ENCODE measurements at regions not wholly inside any gene's neighbourhood (a gene's known extent, or its start where the extent isn't known, plus 50 kb on each side); places are given as distances from the start of the nearest gene placed in this dataset.
A peak's percentile ranks its signal among the peaks of the same experiment; 100 is the strongest.
"Not testable (repeated sequence)": the region's sequence is repeated elsewhere in the genome, so short reads cannot be mapped to it uniquely, and the experiment has no call there.

- H3K36me3 ChIP-seq (replicated peaks in 1 of 2; ENCODE audit: control insufficient read depth in 2 of 2, insufficient read depth in 2 of 2, low read length in 2 of 2), result no peaks in the 10 kb centered on the region
- H2AFZ ChIP-seq (ENCODE audit: low read length), result no peak overlapping the region
- no peak overlapping the region for H3K4ac ChIP-seq (ENCODE audit: low read length)
- no peak overlapping the region for H3K9ac ChIP-seq (ENCODE audit: low read depth, low read length, poor library complexity)
- no peak overlapping the region for H4K91ac ChIP-seq (ENCODE audit: low read depth, low read length, poor library complexity)
- DNase-seq (ENCODE audit: low spot score), result no peak
- no CpG with 5 or more reads among the region's 3 CpGs for WGBS, 2 donors (ENCODE audit: extremely low coverage in 2 of 2, insufficient read length in 2 of 2, insufficient replicate concordance in 1 of 2)
- H3K4me3 ChIP-seq (ENCODE audit: low read length in 2 of 2), result no peak overlapping the region
- no peak overlapping the region for H3K14ac ChIP-seq (ENCODE audit: low read length)
- H3K27me3 ChIP-seq (ENCODE audit: control insufficient read depth in 3 of 3, insufficient read depth in 3 of 3, low read depth in 1 of 3, low read length in 3 of 3), result no peaks in the 10 kb centered on the region
- H3K4me1 ChIP-seq (ENCODE audit: control insufficient read depth in 2 of 2, insufficient read depth in 1 of 2, low read depth in 1 of 2, low read length in 2 of 2), result no peaks in the 10 kb centered on the region
- H2BK120ac ChIP-seq (ENCODE audit: low read depth, low read length), result no peak overlapping the region
- no peak overlapping the region for H2BK12ac ChIP-seq (ENCODE audit: low read length)
- no peaks in the 10 kb centered on the region for H3K79me1 ChIP-seq (ENCODE audit: low read depth, low read length)
- H2AK5ac ChIP-seq (ENCODE audit: low read depth, low read length), result no peak overlapping the region
- no peaks in the 10 kb centered on the region for H3K9me3 ChIP-seq (replicated peaks in 1 of 2; ENCODE audit: control insufficient read depth in 2 of 2, insufficient read depth in 1 of 2, low read depth in 1 of 2, low read length in 2 of 2)
- H2BK15ac ChIP-seq (ENCODE audit: low read length), result no peak overlapping the region
- H3K27ac ChIP-seq (replicated peaks; ENCODE audit: low read length), result no peak overlapping the region
- no peak overlapping the region for H3K4me2 ChIP-seq (ENCODE audit: insufficient read depth, low read length, poor library complexity, severe bottlenecking)
- no peak overlapping the region for H3K23ac ChIP-seq (ENCODE audit: low read depth, low read length, poor library complexity)
- H4K8ac ChIP-seq (ENCODE audit: low read depth, low read length), result no peak overlapping the region
- H3K18ac ChIP-seq (ENCODE audit: low read length), result no peak overlapping the region
- no peak overlapping the region for H2BK5ac ChIP-seq (ENCODE audit: low read length)
These were observed 76.6 kb upstream of the ZNF644 start for GRCh38 chr1:91098299-91098906.

DNA sequence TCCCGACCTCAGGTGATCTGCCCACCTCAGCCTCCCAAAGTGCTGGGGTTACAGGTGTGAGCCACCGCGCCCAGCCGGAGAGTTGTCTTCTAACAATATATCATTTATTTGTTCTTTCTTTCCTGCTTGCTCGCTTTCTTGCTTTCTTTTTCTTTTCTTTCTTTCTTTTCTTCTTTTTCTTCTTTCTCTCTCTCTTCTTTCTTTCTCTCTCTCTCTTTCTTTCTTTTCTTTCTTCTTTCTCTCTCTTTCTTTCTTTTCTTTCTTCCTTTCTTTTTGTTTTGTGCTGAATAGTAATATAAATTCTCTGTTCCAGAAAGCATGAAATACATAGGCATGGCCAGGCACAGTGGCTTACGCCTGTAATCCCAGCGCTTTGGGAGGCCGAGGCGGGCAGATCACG lies 73.5 kb upstream of the ZNF644 start:
- H3K9ac ChIP-seq (ENCODE audit: low read depth, low read length, poor library complexity); H3K14ac ChIP-seq (ENCODE audit: low read length); H2AK5ac ChIP-seq (ENCODE audit: low read depth, low read length); H3K4me2 ChIP-seq (ENCODE audit: insufficient read depth, low read length, poor library complexity, severe bottlenecking); H3K27ac ChIP-seq (replicated peaks; ENCODE audit: low read length); H3K4me3 ChIP-seq (ENCODE audit: low read length in 2 of 2); H2BK12ac ChIP-seq (ENCODE audit: low read length); H2BK15ac ChIP-seq (ENCODE audit: low read length); H3K36me3 ChIP-seq (replicated peaks in 1 of 2; ENCODE audit: control insufficient read depth in 2 of 2, insufficient read depth in 2 of 2, low read length in 2 of 2); H3K18ac ChIP-seq (ENCODE audit: low read length); H3K23ac ChIP-seq (ENCODE audit: low read depth, low read length, poor library complexity); H3K4ac ChIP-seq (ENCODE audit: low read length); H2AFZ ChIP-seq (ENCODE audit: low read length); H4K91ac ChIP-seq (ENCODE audit: low read depth, low read length, poor library complexity); H3K79me1 ChIP-seq (ENCODE audit: low read depth, low read length); H2BK5ac ChIP-seq (ENCODE audit: low read length); H3K27me3 ChIP-seq (ENCODE audit: control insufficient read depth in 3 of 3, insufficient read depth in 3 of 3, low read depth in 1 of 3, low read length in 3 of 3); H4K8ac ChIP-seq (ENCODE audit: low read depth, low read length); DNase-seq (ENCODE audit: low spot score); H3K9me3 ChIP-seq (replicated peaks in 1 of 2; ENCODE audit: control insufficient read depth in 2 of 2, insufficient read depth in 1 of 2, low read depth in 1 of 2, low read length in 2 of 2); H2BK120ac ChIP-seq (ENCODE audit: low read depth, low read length): not testable (repeated sequence)
- H3K4me1 ChIP-seq (ENCODE audit: control insufficient read depth in 2 of 2, insufficient read depth in 1 of 2, low read depth in 1 of 2, low read length in 2 of 2), result peaks cover 0 to 11% of the 10 kb centered on the region in 2 donors
- WGBS, 2 donors (ENCODE audit: extremely low coverage in 2 of 2, insufficient read length in 2 of 2, insufficient replicate concordance in 1 of 2), result no CpG with 5 or more reads among the region's 10 CpGs

- Histone ChIP-seq H2BK5ac (ENCODE audit: low read length) (no peak overlapping the region), H3K36me3 (replicated peaks in 1 of 2; ENCODE audit: control insufficient read depth in 2 of 2, insufficient read depth in 2 of 2, low read length in 2 of 2) (no peaks in the 10 kb centered on the region), H3K27ac (replicated peaks; ENCODE audit: low read length) (peak overlapping the region; percentile 66), H2AFZ (ENCODE audit: low read length) (no peak overlapping the region), H2BK120ac (ENCODE audit: low read depth, low read length) (no peak overlapping the region), H2AK5ac (ENCODE audit: low read depth, low read length) (no peak overlapping the region), H3K4ac (ENCODE audit: low read length) (no peak overlapping the region), H3K23ac (ENCODE audit: low read depth, low read length, poor library complexity) (no peak overlapping the region), H4K91ac (ENCODE audit: low read depth, low read length, poor library complexity) (no peak overlapping the region), H3K18ac (ENCODE audit: low read length) (no peak overlapping the region), H3K14ac (ENCODE audit: low read length) (no peak overlapping the region), H3K4me2 (ENCODE audit: insufficient read depth, low read length, poor library complexity, severe bottlenecking) (peak overlapping the region; percentile 19), H3K79me1 (ENCODE audit: low read depth, low read length) (no peaks in the 10 kb centered on the region), H3K4me1 (ENCODE audit: control insufficient read depth in 2 of 2, insufficient read depth in 1 of 2, low read depth in 1 of 2, low read length in 2 of 2) (peaks cover 0 to 11% of the 10 kb centered on the region in 2 donors), H3K9ac (ENCODE audit: low read depth, low read length, poor library complexity) (no peak overlapping the region), H2BK15ac (ENCODE audit: low read length) (no peak overlapping the region), H3K4me3 (ENCODE audit: low read length in 2 of 2) (no peak overlapping the region), H3K27me3 (ENCODE audit: control insufficient read depth in 3 of 3, insufficient read depth in 3 of 3, low read depth in 1 of 3, low read length in 3 of 3) (no peaks in the 10 kb centered on the region), H3K9me3 (replicated peaks in 1 of 2; ENCODE audit: control insufficient read depth in 2 of 2, insufficient read depth in 1 of 2, low read depth in 1 of 2, low read length in 2 of 2) (peaks cover 0 to 2% of the 10 kb centered on the region in 2 donors), H4K8ac (ENCODE audit: low read depth, low read length) (no peak overlapping the region), H2BK12ac (ENCODE audit: low read length) (no peak overlapping the region)
- no CpG with 5 or more reads among the region's 4 CpGs for WGBS, 2 donors (ENCODE audit: extremely low coverage in 2 of 2, insufficient read length in 2 of 2, insufficient replicate concordance in 1 of 2)
- peak; percentile 48 for DNase-seq (ENCODE audit: low spot score)
These were observed 70.7 kb upstream of the ZNF644 start for GRCh38 chr1:91092503-91092902.

DNA sequence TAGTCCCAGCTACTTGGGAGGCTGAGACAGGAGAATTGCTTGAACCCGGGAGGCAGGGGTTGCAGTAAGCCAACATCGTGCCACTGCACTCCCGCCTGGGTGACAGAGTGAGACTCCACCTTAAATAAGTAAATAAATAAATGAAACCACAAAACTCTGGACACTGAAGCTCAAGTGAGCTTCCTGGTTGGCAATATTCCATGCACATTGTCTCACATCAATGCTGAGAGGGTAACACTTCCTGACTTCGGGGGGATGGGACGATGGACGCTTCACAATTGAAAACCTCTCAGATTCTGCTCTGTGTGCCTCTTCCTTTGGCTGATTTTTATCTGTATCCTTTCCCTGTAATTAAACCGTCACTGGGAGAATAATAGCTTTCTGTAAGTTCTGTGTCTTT lies 70.0 kb upstream of the ZNF644 start:
- H2BK12ac ChIP-seq (ENCODE audit: low read length), result no peak overlapping the region
- H3K18ac ChIP-seq (ENCODE audit: low read length), result peak overlapping the region; percentile 24
- H3K27ac ChIP-seq (replicated peaks; ENCODE audit: low read length), result peak overlapping the region; percentile 66
- H2AFZ ChIP-seq (ENCODE audit: low read length), result no peak overlapping the region
- no peaks in the 10 kb centered on the region for H3K27me3 ChIP-seq (ENCODE audit: control insufficient read depth in 3 of 3, insufficient read depth in 3 of 3, low read depth in 1 of 3, low read length in 3 of 3)
- H3K4me3 ChIP-seq (ENCODE audit: low read length in 2 of 2), result no peak overlapping the region
- H3K23ac ChIP-seq (ENCODE audit: low read depth, low read length, poor library complexity), result no peak overlapping the region
- H4K8ac ChIP-seq (ENCODE audit: low read depth, low read length), result no peak overlapping the region
- H2BK5ac ChIP-seq (ENCODE audit: low read length), result no peak overlapping the region
- H3K4me1 ChIP-seq (ENCODE audit: control insufficient read depth in 2 of 2, insufficient read depth in 1 of 2, low read depth in 1 of 2, low read length in 2 of 2), result peaks cover 0 to 11% of the 10 kb centered on the region in 2 donors
- H3K9ac ChIP-seq (ENCODE audit: low read depth, low read length, poor library complexity), result no peak overlapping the region
- no peak overlapping the region for H4K91ac ChIP-seq (ENCODE audit: low read depth, low read length, poor library complexity)
- H3K4me2 ChIP-seq (ENCODE audit: insufficient read depth, low read length, poor library complexity, severe bottlenecking), result no peak overlapping the region
- peaks cover 0 to 2% of the 10 kb centered on the region in 2 donors for H3K9me3 ChIP-seq (replicated peaks in 1 of 2; ENCODE audit: control insufficient read depth in 2 of 2, insufficient read depth in 1 of 2, low read depth in 1 of 2, low read length in 2 of 2)
- no peaks in the 10 kb centered on the region for H3K79me1 ChIP-seq (ENCODE audit: low read depth, low read length)
- WGBS, 2 donors (ENCODE audit: extremely low coverage in 2 of 2, insufficient read length in 2 of 2, insufficient replicate concordance in 1 of 2), result no CpG with 5 or more reads among the region's 7 CpGs
- H3K14ac ChIP-seq (ENCODE audit: low read length), result no peak overlapping the region
- H2BK120ac ChIP-seq (ENCODE audit: low read depth, low read length), result no peak overlapping the region
- no peaks in the 10 kb centered on the region for H3K36me3 ChIP-seq (replicated peaks in 1 of 2; ENCODE audit: control insufficient read depth in 2 of 2, insufficient read depth in 2 of 2, low read length in 2 of 2)
- no peak overlapping the region for H3K4ac ChIP-seq (ENCODE audit: low read length)
- no peak for DNase-seq (ENCODE audit: low spot score)
- peak overlapping the region; percentile 35 for H2AK5ac ChIP-seq (ENCODE audit: low read depth, low read length)
- no peak overlapping the region for H2BK15ac ChIP-seq (ENCODE audit: low read length)
